SHP77 (cell line): ENCODE measurements at regions not wholly inside any gene's neighbourhood (a gene's known extent, or its start where the extent isn't known, plus 50 kb on each side); places are given as distances from the start of the nearest gene placed in this dataset.

Experiments
- DNase-seq, 2 experiments: peaks; one replicate each; lab custom pipeline; 2025; lab: John Stamatoyannopoulos, UW

- DNase-seq: no peak
Measured at GRCh38 chr4:43782391-43782790, 666.2 kb downstream of the KCTD8 start.

- DNase-seq: no peak
Measured at GRCh38 chr4:43816116-43816515, 632.5 kb downstream of the KCTD8 start.

GRCh38 chr4:43822621-43823020, 626.0 kb downstream of the KCTD8 start:
- no peak for DNase-seq

- DNase-seq: no peak
Measured at GRCh38 chr4:43835869-43836268, 612.7 kb downstream of the KCTD8 start.

- DNase-seq: no peak
Measured at GRCh38 chr4:43837171-43837570, 611.4 kb downstream of the KCTD8 start.

- no peak for DNase-seq
Measured at GRCh38 chr4:43837604-43838003, 611.0 kb downstream of the KCTD8 start.

- no peak for DNase-seq
Measured at GRCh38 chr4:43842594-43842993, 606.0 kb downstream of the KCTD8 start.

- DNase-seq: no peak
Measured at GRCh38 chr4:43843501-43843900, 605.1 kb downstream of the KCTD8 start.

GRCh38 chr4:43846111-43846587, 602.5 kb downstream of the KCTD8 start:
- no peak for DNase-seq

GRCh38 chr4:43853565-43854264, 594.9 kb downstream of the KCTD8 start:
- DNase-seq: no peak

GRCh38 chr4:43855283-43855682, 593.3 kb downstream of the KCTD8 start:
- DNase-seq: no peak

GRCh38 chr4:43864616-43865146, 583.9 kb downstream of the KCTD8 start:
- DNase-seq: no peak

- no peak for DNase-seq
Measured at GRCh38 chr4:43867908-43868307, 580.7 kb downstream of the KCTD8 start.

GRCh38 chr4:43875655-43876054, 573.0 kb downstream of the KCTD8 start:
- DNase-seq: no peak

GRCh38 chr4:43882470-43882869, 566.1 kb downstream of the KCTD8 start:
- no peak for DNase-seq

GRCh38 chr4:43886196-43886595, 562.4 kb downstream of the KCTD8 start:
- no peak for DNase-seq

- DNase-seq: no peak
Measured at GRCh38 chr4:43898836-43899235, 549.8 kb downstream of the KCTD8 start.

- DNase-seq: no peak
Measured at GRCh38 chr4:43903456-43903855, 545.2 kb downstream of the KCTD8 start.

- DNase-seq: no peak
Measured at GRCh38 chr4:43918377-43918776, 530.2 kb downstream of the KCTD8 start.

- DNase-seq: no peak
Measured at GRCh38 chr4:43932448-43932847, 516.2 kb downstream of the KCTD8 start.

GRCh38 chr4:43943998-43944397, 504.6 kb downstream of the KCTD8 start:
- DNase-seq: no peak

- no peak for DNase-seq
Measured at GRCh38 chr4:43959976-43960375, 488.6 kb downstream of the KCTD8 start.

- DNase-seq: no peak
Measured at GRCh38 chr4:43968011-43968410, 480.6 kb downstream of the KCTD8 start.

GRCh38 chr4:43983610-43984009, 465.0 kb downstream of the KCTD8 start:
- no peak for DNase-seq
